Keratinocyte (primary cell): ENCODE measurements at regions not wholly inside any gene's neighbourhood (a gene's known extent, or its start where the extent isn't known, plus 50 kb on each side); places are given as distances from the start of the nearest gene placed in this dataset.

Experiments used
- CTCF ChIP-seq, 3 experiments: IDR thresholded peaks in 1 of 3; conservative IDR thresholded peaks in 1 of 3; optimal IDR thresholded peaks in 1 of 3; 2 replicates in 2 of 3; 3 replicates in 1 of 3; pipeline versions ENCODE3 to v1.5.1; 2011; ENCODE audit warnings: low read length in 3 of 3, mild to moderate bottlenecking in 3 of 3, moderate library complexity in 2 of 3, control low read depth in 1 of 3, inconsistent platforms in 1 of 3; ENCODE audit not compliant: insufficient read depth in 2 of 3; ENCODE audit errors: extremely low read depth in 1 of 3
- EZH2 ChIP-seq: IDR thresholded peaks from one replicate; pipeline ENCODE4 v1.6.1; 2012; ENCODE audit warnings: inconsistent platforms, mild to moderate bottlenecking, low read length, moderate library complexity

GRCh38 chr5:61942462-61943049 is 363.4 kb upstream of the KIF2A start:
- TF ChIP-seq CTCF (optimal IDR thresholded peaks at IDR 0.05 in 1 of 3, IDR thresholded peaks at IDR 0.05 in 1 of 3, conservative IDR thresholded peaks at IDR 0.05 in 1 of 3; ENCODE audit: extremely low read depth in 1 of 3, insufficient read depth in 2 of 3, low read length in 3 of 3) = no peak
- TF ChIP-seq EZH2 = no peak
